Neuron (in vitro differentiated cells): ENCODE measurements at regions not wholly inside any gene's neighbourhood (a gene's known extent, or its start where the extent isn't known, plus 50 kb on each side); places are given as distances from the start of the nearest gene placed in this dataset.

Experiments
- H2AFZ ChIP-seq: one replicate; pipeline ENCODE4 v1.6.1; 2013; ENCODE audit warnings: low read depth, mild to moderate bottlenecking, inconsistent platforms, low read length, moderate library complexity
- H3K27me3 ChIP-seq: one replicate; pipeline ENCODE4 v1.6.1; 2013; ENCODE audit warnings: low read length; ENCODE audit not compliant: insufficient read depth
- H3K36me3 ChIP-seq: one replicate; pipeline ENCODE4 v1.6.1; 2013; ENCODE audit warnings: low read length; ENCODE audit not compliant: insufficient read depth
- H3K4me1 ChIP-seq: one replicate; pipeline ENCODE4 v1.6.1; 2013; ENCODE audit warnings: low read length; ENCODE audit not compliant: insufficient read depth
- H3K4me3 ChIP-seq: 2 replicates; pipeline ENCODE4 v1.5.1; 2013; ENCODE audit warnings: mild to moderate bottlenecking, low read length, moderate library complexity
- H3K9me3 ChIP-seq: one replicate; pipeline ENCODE4 v1.6.1; 2013; ENCODE audit warnings: low read length

- H3K36me3 ChIP-seq, result no peaks in the 10 kb centered on the region
- no peak overlapping the region for H2AFZ ChIP-seq
- no peaks in the 10 kb centered on the region for H3K27me3 ChIP-seq
- no peaks in the 10 kb centered on the region for H3K9me3 ChIP-seq
- H3K4me3 ChIP-seq, result no peak overlapping the region
- H3K4me1 ChIP-seq, result peaks cover 3% of the 10 kb centered on the region
Measured at GRCh38 chr12:18794000-18794399, 56.1 kb downstream of the CAPZA3 start.

DNA sequence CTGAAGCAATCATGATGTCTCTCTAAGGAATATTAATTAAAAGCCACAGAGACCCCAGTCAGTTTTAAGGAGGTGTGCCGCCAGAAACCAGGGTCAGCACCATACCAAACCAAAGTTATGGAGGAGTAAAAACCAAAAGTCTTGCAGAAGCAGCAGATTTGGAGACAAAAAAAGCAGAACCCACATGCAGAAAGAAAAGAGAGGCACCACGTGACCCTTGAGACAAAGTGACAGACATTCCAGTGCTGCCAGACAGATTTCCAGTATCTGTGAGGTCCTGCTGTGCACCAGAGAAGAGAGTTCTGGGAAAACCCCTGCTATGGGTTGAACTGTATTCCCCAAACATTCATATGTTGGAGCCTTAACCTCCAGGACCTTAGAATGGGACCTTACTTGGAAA, 59.7 kb downstream of the CAPZA3 start:
- no peaks in the 10 kb centered on the region for H3K9me3 ChIP-seq
- no peaks in the 10 kb centered on the region for H3K36me3 ChIP-seq

GRCh38 chr12:18798535-18799361, 60.8 kb downstream of the CAPZA3 start:
- Histone ChIP-seq H3K4me3 (no peak overlapping the region), H3K4me1 (peaks cover 3% of the 10 kb centered on the region)

More for the DNA sequence above, 59.7 kb downstream of the CAPZA3 start:
- no peaks in the 10 kb centered on the region for H3K27me3 ChIP-seq
- no peak overlapping the region for H2AFZ ChIP-seq
- H3K4me1 ChIP-seq, result peaks cover 3% of the 10 kb centered on the region
- H3K4me3 ChIP-seq, result no peak overlapping the region

DNA sequence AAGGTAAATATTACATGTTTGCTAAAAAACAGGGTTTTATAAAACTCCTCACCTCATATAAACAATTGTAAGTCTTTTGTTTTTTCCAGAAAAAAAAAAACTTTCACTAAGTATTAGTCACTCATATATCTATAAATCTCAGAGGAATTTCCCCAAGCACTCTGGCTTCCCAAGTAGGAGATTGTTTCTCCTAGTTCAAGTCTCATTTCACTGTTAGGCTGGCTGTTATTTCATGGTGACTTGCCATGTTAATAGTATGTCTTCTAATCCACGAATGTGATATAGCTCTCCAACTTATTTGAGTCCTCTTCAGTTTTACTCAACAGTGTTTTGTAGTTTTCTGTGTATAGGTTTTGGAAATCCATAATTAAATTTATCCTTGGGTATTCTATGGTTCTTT, 61.6 kb downstream of the CAPZA3 start:
- Histone ChIP-seq H2AFZ (no peak overlapping the region), H3K4me3 (no peak overlapping the region), H3K9me3 (no peaks in the 10 kb centered on the region), H3K27me3 (no peaks in the 10 kb centered on the region), H3K4me1 (peaks cover 3% of the 10 kb centered on the region), H3K36me3 (no peaks in the 10 kb centered on the region)

More at GRCh38 chr12:18798535-18799361, 60.8 kb downstream of the CAPZA3 start:
- no peaks in the 10 kb centered on the region for H3K36me3 ChIP-seq
- no peaks in the 10 kb centered on the region for H3K27me3 ChIP-seq
- no peaks in the 10 kb centered on the region for H3K9me3 ChIP-seq
- H2AFZ ChIP-seq, result no peak overlapping the region

DNA sequence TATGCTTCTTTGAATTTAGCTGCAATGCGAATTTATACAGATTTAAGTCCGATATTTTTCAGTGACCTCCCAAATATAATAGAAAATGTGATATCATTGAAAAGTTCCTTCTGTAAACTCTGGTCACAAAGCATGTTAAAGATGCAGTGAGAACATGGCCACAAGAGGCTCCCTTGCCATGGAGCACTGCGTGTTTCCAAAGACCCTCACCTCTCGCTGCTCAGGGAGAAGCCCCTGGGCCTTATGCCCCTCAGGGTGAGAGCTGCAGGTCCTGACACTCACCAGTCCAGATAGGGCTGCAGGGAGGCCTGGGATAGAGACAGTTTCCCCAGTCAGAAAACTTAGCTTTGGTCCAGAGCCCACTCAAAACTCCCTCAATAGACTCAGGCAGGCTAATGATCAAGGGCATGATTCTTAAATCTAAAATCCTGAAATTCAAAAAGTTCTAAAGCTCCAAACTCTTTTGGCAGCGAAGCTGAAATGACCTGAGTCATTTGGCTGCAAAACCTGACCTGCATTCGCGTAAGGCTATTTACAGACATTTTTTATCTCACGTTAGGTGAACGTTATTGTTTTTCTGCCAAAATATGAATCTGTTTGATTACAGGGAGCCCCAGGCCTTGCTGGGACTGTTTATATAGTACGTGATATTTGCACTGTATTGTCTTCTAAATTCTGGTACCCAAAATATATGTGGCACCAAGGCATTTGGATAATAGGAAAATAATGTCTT, 67.8 kb downstream of the CAPZA3 start:
- no peak overlapping the region for H3K4me3 ChIP-seq
- no peaks in the 10 kb centered on the region for H3K36me3 ChIP-seq
- no peak overlapping the region for H2AFZ ChIP-seq
- H3K27me3 ChIP-seq, result no peaks in the 10 kb centered on the region
- no peaks in the 10 kb centered on the region for H3K4me1 ChIP-seq
- no peaks in the 10 kb centered on the region for H3K9me3 ChIP-seq

DNA sequence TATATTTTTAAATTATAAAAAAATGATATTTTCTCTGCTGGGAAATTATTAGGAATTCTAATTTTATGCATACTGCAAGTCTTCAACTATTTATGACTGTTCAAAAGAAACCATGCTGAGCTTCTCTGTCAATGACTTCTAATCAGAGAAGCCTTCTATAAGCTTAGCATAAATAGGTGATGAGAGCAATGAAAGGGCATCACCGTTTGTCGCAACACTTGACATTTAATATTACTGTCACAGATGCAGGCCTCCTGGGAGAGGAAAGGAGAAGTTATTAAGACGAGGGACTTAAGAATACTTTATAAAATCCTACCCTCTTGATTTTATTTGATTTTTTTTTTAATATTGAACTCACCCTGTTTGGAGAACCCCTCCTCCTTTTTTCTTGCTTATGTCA, 69.8 kb downstream of the CAPZA3 start:
- no peaks in the 10 kb centered on the region for H3K4me1 ChIP-seq
- no peaks in the 10 kb centered on the region for H3K27me3 ChIP-seq
- H3K9me3 ChIP-seq, result no peaks in the 10 kb centered on the region
- H3K36me3 ChIP-seq, result no peaks in the 10 kb centered on the region
- no peak overlapping the region for H3K4me3 ChIP-seq
- no peak overlapping the region for H2AFZ ChIP-seq

DNA sequence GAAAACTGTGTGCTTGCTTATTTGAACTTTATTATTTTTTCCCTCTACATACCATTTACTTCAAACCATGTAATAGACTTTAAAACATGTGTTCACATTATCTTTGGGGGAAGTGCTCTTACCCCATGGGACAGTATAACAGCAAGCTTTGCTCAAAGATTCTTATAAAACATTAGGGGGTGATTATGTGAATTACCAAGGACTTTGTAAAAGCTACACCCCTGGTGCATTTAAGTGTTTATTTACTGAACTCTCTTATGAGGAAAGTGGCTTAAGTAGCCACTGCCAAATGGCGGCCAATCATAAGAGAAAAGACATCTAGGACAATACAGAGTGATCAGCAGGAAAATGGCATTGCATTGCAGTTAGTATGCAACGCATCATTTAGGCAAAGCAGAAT, 70.3 kb downstream of the CAPZA3 start:
- Histone ChIP-seq H3K4me3 (no peak overlapping the region), H3K4me1 (no peaks in the 10 kb centered on the region), H2AFZ (no peak overlapping the region), H3K27me3 (no peaks in the 10 kb centered on the region), H3K36me3 (no peaks in the 10 kb centered on the region), H3K9me3 (no peaks in the 10 kb centered on the region)

DNA sequence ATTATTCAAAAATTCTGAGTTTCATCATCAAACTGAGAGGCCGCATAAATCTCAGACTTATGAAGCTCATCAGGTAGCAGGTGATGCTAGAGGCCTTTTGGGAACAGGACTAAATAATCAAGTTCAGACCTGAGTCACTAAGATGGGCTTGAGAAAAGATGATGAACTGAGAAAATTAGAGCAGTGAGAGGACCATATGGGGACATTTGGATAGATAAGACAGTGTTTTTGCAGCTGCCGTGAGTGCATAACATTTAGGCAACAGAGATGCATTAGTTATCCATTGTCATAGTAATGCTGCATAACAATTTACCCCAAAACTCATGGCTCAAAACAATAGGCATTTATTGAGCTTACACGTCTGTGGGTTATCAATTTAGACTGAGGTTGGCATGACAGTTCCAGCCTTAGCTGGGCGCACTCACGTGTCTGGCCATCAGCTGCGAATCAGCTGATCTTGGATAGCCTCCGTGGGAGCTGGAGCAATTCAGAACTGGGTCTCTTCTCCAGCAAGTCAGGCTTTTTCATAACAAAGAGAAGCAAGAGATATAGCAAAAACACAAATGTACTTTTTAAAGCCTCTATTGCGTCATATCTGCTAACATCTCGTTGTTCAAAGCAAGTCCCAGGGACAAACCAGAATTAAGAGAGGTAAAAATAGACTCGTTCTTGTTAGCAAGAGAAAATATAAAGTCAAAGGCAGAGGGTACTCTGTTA, 72.8 kb downstream of the CAPZA3 start:
- Histone ChIP-seq H2AFZ (no peak overlapping the region), H3K36me3 (no peaks in the 10 kb centered on the region), H3K27me3 (no peaks in the 10 kb centered on the region), H3K9me3 (no peaks in the 10 kb centered on the region), H3K4me1 (no peaks in the 10 kb centered on the region), H3K4me3 (no peak overlapping the region)

GRCh38 chr12:18811273-18811672, 73.4 kb downstream of the CAPZA3 start:
- H3K27me3 ChIP-seq, result no peaks in the 10 kb centered on the region
- H3K4me1 ChIP-seq, result no peaks in the 10 kb centered on the region
- H2AFZ ChIP-seq, result no peak overlapping the region
- no peaks in the 10 kb centered on the region for H3K36me3 ChIP-seq
- H3K4me3 ChIP-seq, result no peak overlapping the region
- no peaks in the 10 kb centered on the region for H3K9me3 ChIP-seq

GRCh38 chr12:18813753-18814152, 75.8 kb downstream of the CAPZA3 start:
- Histone ChIP-seq H3K27me3 (no peaks in the 10 kb centered on the region), H3K4me1 (no peaks in the 10 kb centered on the region), H3K36me3 (no peaks in the 10 kb centered on the region), H2AFZ (no peak overlapping the region), H3K4me3 (no peak overlapping the region), H3K9me3 (no peaks in the 10 kb centered on the region)

GRCh38 chr12:18818579-18819268, 80.8 kb downstream of the CAPZA3 start:
- Histone ChIP-seq H3K4me1 (no peaks in the 10 kb centered on the region), H3K4me3 (no peak overlapping the region), H3K36me3 (no peaks in the 10 kb centered on the region), H2AFZ (no peak overlapping the region), H3K9me3 (no peaks in the 10 kb centered on the region), H3K27me3 (no peaks in the 10 kb centered on the region)

- H2AFZ ChIP-seq, result no peak overlapping the region
- H3K4me1 ChIP-seq, result no peaks in the 10 kb centered on the region
- H3K4me3 ChIP-seq, result no peak overlapping the region
- H3K9me3 ChIP-seq, result no peaks in the 10 kb centered on the region
- no peaks in the 10 kb centered on the region for H3K36me3 ChIP-seq
- H3K27me3 ChIP-seq, result no peaks in the 10 kb centered on the region
Measured at GRCh38 chr12:18819484-18819883, 81.6 kb downstream of the CAPZA3 start.

GRCh38 chr12:18823461-18823860, 85.5 kb downstream of the CAPZA3 start:
- no peaks in the 10 kb centered on the region for H3K36me3 ChIP-seq
- H3K9me3 ChIP-seq, result no peaks in the 10 kb centered on the region
- no peaks in the 10 kb centered on the region for H3K27me3 ChIP-seq
- no peak overlapping the region for H3K4me3 ChIP-seq
- H3K4me1 ChIP-seq, result no peaks in the 10 kb centered on the region
- no peak overlapping the region for H2AFZ ChIP-seq
